Fibroblast of the aortic adventitia (primary cell): ENCODE measurements at regions not wholly inside any gene's neighbourhood (a gene's known extent, or its start where the extent isn't known, plus 50 kb on each side); places are given as distances from the start of the nearest gene placed in this dataset.
"Not testable (repeated sequence)": the region's sequence is repeated elsewhere in the genome, so short reads cannot be mapped to it uniquely, and the experiment has no call there.

ENCODE experiments used
- DNase-seq: peaks from one replicate; pipeline ENCODE4 v3.0.0-alpha.2; 2010; ENCODE audit warnings: low read depth
- H3K4me3 ChIP-seq: 2 replicates; pipeline ENCODE4 v1.5.1; 2011; ENCODE audit warnings: low read depth, mild to moderate bottlenecking, control low read depth, low read length, moderate library complexity
- CTCF ChIP-seq: IDR thresholded peaks from 2 replicates; pipeline ENCODE4 v1.5.1; 2011; ENCODE audit warnings: mild to moderate bottlenecking, low read length, control low read depth, inconsistent platforms; ENCODE audit not compliant: insufficient read depth

GRCh38 chr6:137307163-137307854 lies 88.1 kb upstream of the IFNGR1 start:
- no peak for DNase-seq
- no peak overlapping the region for H3K4me3 ChIP-seq
- no peak for TF ChIP-seq CTCF

- no peak for DNase-seq
- TF ChIP-seq CTCF = no peak
These were observed 86.5 kb upstream of the IFNGR1 start for GRCh38 chr6:137305691-137306090.

GRCh38 chr6:137304020-137304780 lies 85.0 kb upstream of the IFNGR1 start:
- H3K4me3 ChIP-seq = no peak overlapping the region
- no peak for TF ChIP-seq CTCF
- DNase-seq = no peak

More at GRCh38 chr6:137305691-137306090, 86.5 kb upstream of the IFNGR1 start:
- no peak overlapping the region for H3K4me3 ChIP-seq

- H3K4me3 ChIP-seq = no peak overlapping the region
- peak; percentile 30 for DNase-seq
- TF ChIP-seq CTCF = no peak
These were observed 84.3 kb upstream of the IFNGR1 start for GRCh38 chr6:137303441-137303840.

- DNase-seq = no peak
- no peak overlapping the region for H3K4me3 ChIP-seq
- TF ChIP-seq CTCF = no peak
These were observed 80.5 kb upstream of the IFNGR1 start for GRCh38 chr6:137299681-137300080.

GRCh38 chr6:137297887-137298286 lies 78.7 kb upstream of the IFNGR1 start:
- no peak for DNase-seq
- no peak overlapping the region for H3K4me3 ChIP-seq
- TF ChIP-seq CTCF = no peak

GRCh38 chr6:137292326-137292725 lies 73.1 kb upstream of the IFNGR1 start:
- not testable (repeated sequence) for H3K4me3 ChIP-seq, DNase-seq
